ENCODE measurements at regions not wholly inside any gene's neighbourhood (a gene's known extent, or its start where the extent isn't known, plus 50 kb on each side); places are given as distances from the start of the nearest gene placed in this dataset.

GRCh38 chr3:87122766-87123165 is 104.3 kb upstream of the CHMP2B start:
- CTCF ChIA-PET = no interaction called here
- H4K20me1 ChIP-seq (ENCODE audit: insufficient read depth) = no peaks in the 10 kb centered on the region
- no peaks in the 10 kb centered on the region for H3K9me2 ChIP-seq
- H3K79me2 ChIP-seq (ENCODE audit: insufficient read depth) = no peaks in the 10 kb centered on the region
- no peak for TF ChIP-seq CTCF (IDR thresholded peaks at IDR 0.05)
- no peak for TF ChIP-seq JUND (IDR thresholded peaks at IDR 0.05)
- TF ChIP-seq GATA2 (CRISPR knock-in tag; IDR thresholded peaks at IDR 0.05) = no peak
- TF ChIP-seq CHD2 (IDR thresholded peaks at IDR 0.05; ENCODE audit: low read length, partially characterized antibody) = no peak
- TF ChIP-seq RFX5 (IDR thresholded peaks at IDR 0.05; ENCODE audit: low read length) = no peak
- TF ChIP-seq FOXJ3 (CRISPR knock-in tag; IDR thresholded peaks at IDR 0.05) = no peak
- no peak for TF ChIP-seq FOSL2 (IDR thresholded peaks at IDR 0.05; ENCODE audit: borderline replicate concordance, low read depth)
- no peak for TF ChIP-seq MAX (IDR thresholded peaks at IDR 0.05; ENCODE audit: low read depth)
- no peak for TF ChIP-seq USF1 (IDR thresholded peaks at IDR 0.05; ENCODE audit: borderline replicate concordance, low read depth)
- no peak for TF ChIP-seq RAD21 (IDR thresholded peaks at IDR 0.05; ENCODE audit: low read length)
- no peak for TF ChIP-seq TCF12 (IDR thresholded peaks at IDR 0.05)
- no peak for TF ChIP-seq IRF3 (IDR thresholded peaks at IDR 0.05; ENCODE audit: low read depth, low read length)
- TF ChIP-seq EP300 (IDR thresholded peaks at IDR 0.05; ENCODE audit: borderline replicate concordance in 1 of 2, low read depth in 1 of 2, low read length in 1 of 2) = no peak
- no peak for TF ChIP-seq SMC3 (IDR thresholded peaks at IDR 0.05; ENCODE audit: low read depth, low read length)
- TF ChIP-seq NFIC (IDR thresholded peaks at IDR 0.05; ENCODE audit: borderline replicate concordance) = no peak
- TF ChIP-seq YY1 (IDR thresholded peaks at IDR 0.05; ENCODE audit: low read depth) = no peak
- TF ChIP-seq ELF1 (IDR thresholded peaks at IDR 0.05) = no peak
- TF ChIP-seq POLR2AphosphoS5 (IDR thresholded peaks at IDR 0.05; ENCODE audit: low read depth, low read length) = no peak
- TF ChIP-seq RCOR1 (IDR thresholded peaks at IDR 0.05; ENCODE audit: low read length) = no peak
- no peaks in the 10 kb centered on the region for H3K4me1 ChIP-seq (ENCODE audit: control insufficient read depth in 1 of 2, insufficient read depth in 2 of 2, low read depth in 1 of 2, low read length in 1 of 2)
- no peak overlapping the region for H3K27ac ChIP-seq (ENCODE audit: low read depth in 2 of 2, low read length in 1 of 2)
- no peak overlapping the region for H3K4me2 ChIP-seq
- no peaks in the 10 kb centered on the region for H3F3A ChIP-seq (replicated peaks; ENCODE audit: insufficient read depth)
- H3K36me3 ChIP-seq (replicated peaks in 1 of 2; ENCODE audit: control insufficient read depth in 1 of 2, insufficient read depth in 2 of 2, low read length in 1 of 2) = no peaks in the 10 kb centered on the region
- no peaks in the 10 kb centered on the region for H3K27me3 ChIP-seq (ENCODE audit: insufficient read depth)
- H2AFZ ChIP-seq (ENCODE audit: low read depth) = no peak overlapping the region
- DNase-seq = no peak
- H3K9ac ChIP-seq = no peak overlapping the region
- H3K4me3 ChIP-seq (ENCODE audit: low read depth in 2 of 2, low read length in 1 of 2) = no peak overlapping the region
- H3K9me3 ChIP-seq = no peaks in the 10 kb centered on the region
- POLR2A ChIA-PET = no interaction called here

All from SK-N-SH (cell line).